ENCODE measurements at regions not wholly inside any gene's neighbourhood (a gene's known extent, or its start where the extent isn't known, plus 50 kb on each side); places are given as distances from the start of the nearest gene placed in this dataset.

DNA sequence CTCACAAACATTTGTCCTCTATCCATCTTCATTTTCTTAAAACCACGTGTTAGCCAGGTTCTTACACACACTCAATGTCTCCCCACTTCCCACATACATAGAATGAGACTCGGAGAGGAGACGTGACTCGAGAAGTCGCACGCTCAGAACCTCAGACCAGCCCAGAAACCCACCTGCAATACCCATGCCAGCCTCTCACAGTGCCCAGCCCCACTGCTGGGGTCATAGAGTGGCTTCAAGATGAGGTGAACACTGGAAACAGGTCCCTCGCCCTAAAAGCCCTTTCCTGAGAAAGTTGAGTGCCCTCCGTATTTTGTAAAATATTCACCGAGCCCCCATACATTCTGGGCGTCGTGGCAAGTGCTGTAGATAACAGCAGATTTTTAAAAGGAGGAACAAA, 487.4 kb downstream of the EIPR1 start:
- TF ChIP-seq, protein P1, sequence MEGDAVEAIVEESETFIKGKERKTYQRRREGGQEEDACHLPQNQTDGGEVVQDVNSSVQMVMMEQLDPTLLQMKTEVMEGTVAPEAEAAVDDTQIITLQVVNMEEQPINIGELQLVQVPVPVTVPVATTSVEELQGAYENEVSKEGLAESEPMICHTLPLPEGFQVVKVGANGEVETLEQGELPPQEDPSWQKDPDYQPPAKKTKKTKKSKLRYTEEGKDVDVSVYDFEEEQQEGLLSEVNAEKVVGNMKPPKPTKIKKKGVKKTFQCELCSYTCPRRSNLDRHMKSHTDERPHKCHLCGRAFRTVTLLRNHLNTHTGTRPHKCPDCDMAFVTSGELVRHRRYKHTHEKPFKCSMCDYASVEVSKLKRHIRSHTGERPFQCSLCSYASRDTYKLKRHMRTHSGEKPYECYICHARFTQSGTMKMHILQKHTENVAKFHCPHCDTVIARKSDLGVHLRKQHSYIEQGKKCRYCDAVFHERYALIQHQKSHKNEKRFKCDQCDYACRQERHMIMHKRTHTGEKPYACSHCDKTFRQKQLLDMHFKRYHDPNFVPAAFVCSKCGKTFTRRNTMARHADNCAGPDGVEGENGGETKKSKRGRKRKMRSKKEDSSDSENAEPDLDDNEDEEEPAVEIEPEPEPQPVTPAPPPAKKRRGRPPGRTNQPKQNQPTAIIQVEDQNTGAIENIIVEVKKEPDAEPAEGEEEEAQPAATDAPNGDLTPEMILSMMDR (IDR thresholded peaks at IDR 0.05): no peak
- DNase-seq: no peak
- H3K36me3 ChIP-seq (ENCODE audit: insufficient read depth in 1 of 2, low read depth in 1 of 2): no peaks in the 10 kb centered on the region
- no peaks in the 10 kb centered on the region for H3K9me3 ChIP-seq
- no peak for ATAC-seq
- H3K27me3 ChIP-seq (ENCODE audit: insufficient read depth in 3 of 3, low read length in 2 of 3): no peaks in the 10 kb centered on the region
- no peak overlapping the region for H3K4me3 ChIP-seq
- 91 to 93% (median 93%) methylated on average over 11 of the region's 11 CpGs for WGBS, 3 donors
- no peak overlapping the region for H3K27ac ChIP-seq
- no peaks in the 10 kb centered on the region for H3K4me1 ChIP-seq
- intact Hi-C loops (cut with DNase I): no loop called here

DNA sequence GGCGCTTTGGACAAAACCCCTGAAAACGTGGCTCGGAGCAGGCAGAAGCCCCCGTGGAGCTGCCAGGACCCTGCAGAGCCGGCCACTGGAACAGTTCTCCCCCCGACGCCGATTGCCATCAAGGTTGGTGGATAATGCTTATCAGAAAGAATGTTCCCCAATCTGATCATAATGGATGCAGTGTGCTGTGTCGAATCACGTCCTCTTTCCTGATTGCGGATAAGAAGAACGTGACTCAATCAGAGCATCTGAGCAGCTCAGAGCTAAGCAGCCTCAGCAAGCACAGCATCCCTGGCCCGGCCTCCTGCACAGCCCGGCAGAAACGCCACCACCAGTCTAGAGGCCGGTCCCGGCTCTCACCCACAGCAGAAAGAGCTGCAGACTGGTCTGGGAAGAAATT, 488.0 kb downstream of the EIPR1 start:
- no peak overlapping the region for H3K27ac ChIP-seq
- no peaks in the 10 kb centered on the region for H3K9me3 ChIP-seq
- no peak for DNase-seq
- ATAC-seq: no peak
- 89 to 90% (median 89%) methylated on average over 17 of the region's 17 CpGs for WGBS, 3 donors
- intact Hi-C loops (cut with DNase I): no loop called here
- H3K27me3 ChIP-seq (ENCODE audit: insufficient read depth in 3 of 3, low read length in 2 of 3): no peaks in the 10 kb centered on the region
- no peaks in the 10 kb centered on the region for H3K4me1 ChIP-seq
- H3K4me3 ChIP-seq: no peak overlapping the region
- H3K36me3 ChIP-seq (ENCODE audit: insufficient read depth in 1 of 2, low read depth in 1 of 2): no peaks in the 10 kb centered on the region
- TF ChIP-seq, protein P1 (IDR thresholded peaks at IDR 0.05): no peak

DNA sequence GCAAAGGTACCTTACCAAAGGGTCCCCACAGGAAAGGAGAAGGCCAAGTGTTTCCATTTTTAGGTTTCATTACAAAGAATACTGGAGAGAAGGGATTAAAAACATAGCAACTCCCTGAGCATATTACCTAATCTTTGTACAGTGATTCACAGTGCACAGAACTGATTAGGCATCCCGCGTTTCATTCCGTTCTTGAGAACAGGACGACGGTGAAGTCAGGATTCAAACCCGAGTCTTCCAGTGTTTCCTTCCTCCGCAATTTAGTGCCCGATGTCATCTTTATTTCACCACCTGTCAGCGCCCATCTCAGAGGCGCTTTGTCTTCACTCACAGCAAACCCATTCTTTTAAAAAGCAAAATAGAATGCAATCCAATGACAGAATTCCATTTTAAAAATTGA, 488.5 kb downstream of the EIPR1 start:
- intact Hi-C loops (cut with DNase I): no loop called here
- Histone ChIP-seq H3K27ac (no peak overlapping the region), H3K4me1 (no peaks in the 10 kb centered on the region), H3K4me3 (no peak overlapping the region), H3K27me3 (ENCODE audit: insufficient read depth in 3 of 3, low read length in 2 of 3) (no peaks in the 10 kb centered on the region), H3K9me3 (no peaks in the 10 kb centered on the region), H3K36me3 (ENCODE audit: insufficient read depth in 1 of 2, low read depth in 1 of 2) (no peaks in the 10 kb centered on the region)
- ATAC-seq (no peak), DNase-seq (no peak)
- TF ChIP-seq, protein P1 (IDR thresholded peaks at IDR 0.05): no peak
- WGBS, 3 donors: 66 to 76% (median 67%) methylated on average over 10 of the region's 10 CpGs

DNA sequence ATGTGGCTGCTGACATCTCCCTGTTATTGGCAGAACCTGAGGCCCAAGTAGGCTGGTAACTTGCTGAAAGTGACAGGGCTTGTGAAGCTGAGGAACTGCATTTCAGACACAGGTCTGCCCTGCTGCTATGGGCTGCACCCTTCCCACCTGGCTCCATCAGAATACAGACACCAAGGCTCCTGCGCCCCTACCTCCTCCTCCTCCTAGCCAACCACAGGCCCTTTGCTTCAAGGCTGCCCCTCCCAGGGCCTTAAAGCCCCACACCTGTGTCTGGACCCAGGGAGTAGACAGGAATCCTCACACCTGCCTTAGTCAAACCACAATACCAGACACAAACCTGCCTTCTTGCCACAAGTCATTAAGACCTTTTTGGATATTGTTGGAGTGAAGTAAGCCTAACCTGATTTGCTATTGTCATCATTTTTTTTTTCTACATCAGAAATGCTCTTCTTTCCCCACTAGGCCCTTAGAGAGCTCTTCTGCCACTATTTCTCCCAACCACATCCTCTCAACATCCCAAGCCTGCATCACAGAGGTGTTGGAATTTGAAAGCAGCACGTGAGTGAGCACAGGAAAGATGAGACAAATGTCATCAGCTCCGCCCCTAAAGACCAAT, 489.7 kb downstream of the EIPR1 start:
- TF ChIP-seq, protein P1 (IDR thresholded peaks at IDR 0.05): no peak

DNA sequence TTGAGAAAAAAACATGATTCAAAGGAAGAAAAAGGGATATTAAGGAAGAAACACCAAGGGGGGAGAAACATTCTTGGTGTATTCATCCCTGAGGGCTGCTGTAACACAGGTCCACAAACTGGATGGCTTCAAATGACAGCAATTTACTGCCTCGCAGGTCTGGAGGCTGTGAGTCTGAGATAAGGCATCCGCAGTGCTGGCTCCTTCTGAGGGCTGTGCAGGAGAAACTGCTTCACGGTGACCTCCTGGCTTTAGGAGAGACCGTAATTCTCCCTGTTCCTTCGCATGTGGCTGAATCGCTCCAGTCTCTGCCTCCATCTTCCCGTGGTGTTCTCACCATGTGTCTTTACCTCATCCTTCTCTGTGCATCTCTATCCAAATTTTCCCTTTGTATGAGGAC, 490.7 kb downstream of the EIPR1 start:
- Histone ChIP-seq H3K9me3 (no peaks in the 10 kb centered on the region), H3K36me3 (ENCODE audit: insufficient read depth in 1 of 2, low read depth in 1 of 2) (no peaks in the 10 kb centered on the region), H3K4me3 (no peak overlapping the region), H3K27ac (no peak overlapping the region), H3K27me3 (ENCODE audit: insufficient read depth in 3 of 3, low read length in 2 of 3) (no peaks in the 10 kb centered on the region), H3K4me1 (no peaks in the 10 kb centered on the region)
- WGBS, 3 donors: 34 to 42% (median 35%) methylated on average over 7 of the region's 7 CpGs
- intact Hi-C loops (cut with DNase I): no loop called here
- TF ChIP-seq, protein P1 (IDR thresholded peaks at IDR 0.05): no peak
- no peak for ATAC-seq
- DNase-seq: no peak

More for the DNA sequence above, 489.7 kb downstream of the EIPR1 start:
- 74 to 89% (median 84%) methylated on average over 3 of the region's 3 CpGs for WGBS, 3 donors
- H3K4me1 ChIP-seq: no peaks in the 10 kb centered on the region
- ATAC-seq (no peak), DNase-seq (no peak)
- H3K27ac ChIP-seq: no peak overlapping the region
- H3K9me3 ChIP-seq: no peaks in the 10 kb centered on the region
- H3K36me3 ChIP-seq (ENCODE audit: insufficient read depth in 1 of 2, low read depth in 1 of 2): no peaks in the 10 kb centered on the region
- no peak overlapping the region for H3K4me3 ChIP-seq
- H3K27me3 ChIP-seq (ENCODE audit: insufficient read depth in 3 of 3, low read length in 2 of 3): no peaks in the 10 kb centered on the region
- intact Hi-C loops (cut with DNase I): no loop called here
